ENCODE measurements at regions not wholly inside any gene's neighbourhood (a gene's known extent, or its start where the extent isn't known, plus 50 kb on each side); places are given as distances from the start of the nearest gene placed in this dataset.

DNA sequence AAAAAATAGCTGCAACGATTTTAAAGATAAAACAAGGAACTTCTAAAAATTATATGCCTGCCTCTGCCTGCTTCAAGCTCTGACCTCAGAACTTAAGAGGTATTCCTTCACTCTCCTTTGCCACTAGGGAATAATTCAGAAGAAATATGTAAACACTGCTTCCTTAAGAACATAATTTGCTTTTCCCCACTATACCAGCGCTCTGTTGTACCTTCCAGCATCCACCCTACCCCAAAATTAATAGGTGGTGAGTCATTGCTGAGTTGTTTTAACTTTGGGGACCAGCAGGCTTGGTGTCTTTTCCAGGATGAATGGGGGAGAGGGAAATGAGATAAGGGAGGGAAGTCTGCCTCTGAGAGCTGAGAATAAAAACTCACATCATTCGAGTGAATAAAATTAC is 107.7 kb upstream of the ATXN1 start:
- no peak overlapping the region for H3K27ac ChIP-seq (ENCODE audit: low read depth in 2 of 2, low read length in 1 of 2)
- H3K4me3 ChIP-seq (ENCODE audit: low read depth in 2 of 2, low read length in 1 of 2) = no peak overlapping the region
- no peak for DNase-seq
- H3K9me2 ChIP-seq = no peaks in the 10 kb centered on the region
- H4K20me1 ChIP-seq (ENCODE audit: insufficient read depth) = no peaks in the 10 kb centered on the region
- no peaks in the 10 kb centered on the region for H3K27me3 ChIP-seq (ENCODE audit: insufficient read depth)
- no peaks in the 10 kb centered on the region for H3K79me2 ChIP-seq (ENCODE audit: insufficient read depth)
- TF ChIP-seq NFIC (IDR thresholded peaks at IDR 0.05; ENCODE audit: borderline replicate concordance) = no peak
- 0 out of 2 replicates have a peak, but pooled peaks have one; percentile 27 for TF ChIP-seq FOSL2 (IDR thresholded peaks at IDR 0.05; ENCODE audit: borderline replicate concordance, low read depth)
- TF ChIP-seq RFX5 (IDR thresholded peaks at IDR 0.05; ENCODE audit: low read length) = no peak
- no peak for TF ChIP-seq TCF12 (IDR thresholded peaks at IDR 0.05)
- H2AFZ ChIP-seq (ENCODE audit: low read depth) = no peak overlapping the region
- 65% methylated on average over 3 of the region's 3 CpGs for WGBS (ENCODE audit: low lambda C conversion rate)
- no peaks in the 10 kb centered on the region for H3F3A ChIP-seq (replicated peaks; ENCODE audit: insufficient read depth)
- no peak overlapping the region for H3K4me2 ChIP-seq
- ChIA-PET POLR2A (no interaction called here), CTCF (no interaction called here)
- H3K36me3 ChIP-seq (replicated peaks in 1 of 2; ENCODE audit: control insufficient read depth in 1 of 2, insufficient read depth in 2 of 2, low read length in 1 of 2) = no peaks in the 10 kb centered on the region
- H3K4me1 ChIP-seq (ENCODE audit: control insufficient read depth in 1 of 2, insufficient read depth in 2 of 2, low read depth in 1 of 2, low read length in 1 of 2) = 0 out of 4 replicates have a peak, but pooled peaks cover 0 to 6% of the 10 kb centered on the region in 2 experiments
- no peaks in the 10 kb centered on the region for H3K9me3 ChIP-seq
- H3K9ac ChIP-seq = no peak overlapping the region

DNA sequence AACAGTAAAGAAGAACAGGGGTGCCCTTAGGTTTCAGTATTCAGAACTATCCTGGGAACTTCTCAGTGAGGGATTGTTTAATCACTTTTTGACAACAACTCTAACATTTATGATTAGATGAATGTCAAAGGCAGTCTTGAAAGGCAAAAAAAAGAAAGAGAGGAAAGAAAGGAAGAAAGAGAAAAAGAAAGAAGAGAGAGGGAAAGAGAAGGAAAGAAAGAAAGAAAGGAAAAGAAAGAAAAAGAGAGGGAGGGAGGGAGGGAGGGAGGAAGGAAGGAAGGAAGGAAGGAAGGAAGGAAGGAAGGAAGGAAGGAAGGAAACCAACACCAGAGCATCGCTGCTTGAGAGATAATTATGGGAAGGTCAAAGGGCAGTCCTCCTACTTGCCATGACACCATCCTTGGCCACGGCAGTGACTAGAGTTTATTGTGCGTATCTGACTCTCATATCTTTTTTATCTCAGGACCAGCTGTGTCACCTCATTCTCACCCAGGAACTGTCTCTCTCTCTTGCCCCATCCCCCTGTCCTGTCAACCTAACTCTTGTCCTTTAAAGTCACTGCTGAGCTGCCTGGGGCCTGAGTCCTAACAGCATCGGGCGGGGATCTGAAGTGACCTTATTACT is 96.8 kb upstream of the ATXN1 start:
- POLR2A ChIA-PET = no interaction called here
- WGBS (ENCODE audit: low lambda C conversion rate) = 91% methylated on average over 5 of the region's 5 CpGs
- no peak overlapping the region for H3K27ac ChIP-seq (ENCODE audit: low read depth in 2 of 2, low read length in 1 of 2)

More for the DNA sequence above, 96.8 kb upstream of the ATXN1 start:
- no peak for TF ChIP-seq JUND (IDR thresholded peaks at IDR 0.05)
- TF ChIP-seq FOSL2 (IDR thresholded peaks at IDR 0.05; ENCODE audit: borderline replicate concordance, low read depth) = no peak
- TF ChIP-seq, protein P1, sequence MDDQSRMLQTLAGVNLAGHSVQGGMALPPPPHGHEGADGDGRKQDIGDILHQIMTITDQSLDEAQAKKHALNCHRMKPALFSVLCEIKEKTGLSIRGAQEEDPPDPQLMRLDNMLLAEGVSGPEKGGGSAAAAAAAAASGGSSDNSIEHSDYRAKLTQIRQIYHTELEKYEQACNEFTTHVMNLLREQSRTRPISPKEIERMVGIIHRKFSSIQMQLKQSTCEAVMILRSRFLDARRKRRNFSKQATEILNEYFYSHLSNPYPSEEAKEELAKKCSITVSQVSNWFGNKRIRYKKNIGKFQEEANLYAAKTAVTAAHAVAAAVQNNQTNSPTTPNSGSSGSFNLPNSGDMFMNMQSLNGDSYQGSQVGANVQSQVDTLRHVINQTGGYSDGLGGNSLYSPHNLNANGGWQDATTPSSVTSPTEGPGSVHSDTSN (IDR thresholded peaks at IDR 0.05) = no peak
- no peak for TF ChIP-seq SIN3A (IDR thresholded peaks at IDR 0.05; ENCODE audit: borderline replicate concordance, low read depth, low read length)
- TF ChIP-seq, protein P2, sequence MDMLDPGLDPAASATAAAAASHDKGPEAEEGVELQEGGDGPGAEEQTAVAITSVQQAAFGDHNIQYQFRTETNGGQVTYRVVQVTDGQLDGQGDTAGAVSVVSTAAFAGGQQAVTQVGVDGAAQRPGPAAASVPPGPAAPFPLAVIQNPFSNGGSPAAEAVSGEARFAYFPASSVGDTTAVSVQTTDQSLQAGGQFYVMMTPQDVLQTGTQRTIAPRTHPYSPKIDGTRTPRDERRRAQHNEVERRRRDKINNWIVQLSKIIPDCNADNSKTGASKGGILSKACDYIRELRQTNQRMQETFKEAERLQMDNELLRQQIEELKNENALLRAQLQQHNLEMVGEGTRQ (IDR thresholded peaks at IDR 0.05; ENCODE audit: borderline replicate concordance, low read depth, low read length) = no peak
- TF ChIP-seq, protein P3, sequence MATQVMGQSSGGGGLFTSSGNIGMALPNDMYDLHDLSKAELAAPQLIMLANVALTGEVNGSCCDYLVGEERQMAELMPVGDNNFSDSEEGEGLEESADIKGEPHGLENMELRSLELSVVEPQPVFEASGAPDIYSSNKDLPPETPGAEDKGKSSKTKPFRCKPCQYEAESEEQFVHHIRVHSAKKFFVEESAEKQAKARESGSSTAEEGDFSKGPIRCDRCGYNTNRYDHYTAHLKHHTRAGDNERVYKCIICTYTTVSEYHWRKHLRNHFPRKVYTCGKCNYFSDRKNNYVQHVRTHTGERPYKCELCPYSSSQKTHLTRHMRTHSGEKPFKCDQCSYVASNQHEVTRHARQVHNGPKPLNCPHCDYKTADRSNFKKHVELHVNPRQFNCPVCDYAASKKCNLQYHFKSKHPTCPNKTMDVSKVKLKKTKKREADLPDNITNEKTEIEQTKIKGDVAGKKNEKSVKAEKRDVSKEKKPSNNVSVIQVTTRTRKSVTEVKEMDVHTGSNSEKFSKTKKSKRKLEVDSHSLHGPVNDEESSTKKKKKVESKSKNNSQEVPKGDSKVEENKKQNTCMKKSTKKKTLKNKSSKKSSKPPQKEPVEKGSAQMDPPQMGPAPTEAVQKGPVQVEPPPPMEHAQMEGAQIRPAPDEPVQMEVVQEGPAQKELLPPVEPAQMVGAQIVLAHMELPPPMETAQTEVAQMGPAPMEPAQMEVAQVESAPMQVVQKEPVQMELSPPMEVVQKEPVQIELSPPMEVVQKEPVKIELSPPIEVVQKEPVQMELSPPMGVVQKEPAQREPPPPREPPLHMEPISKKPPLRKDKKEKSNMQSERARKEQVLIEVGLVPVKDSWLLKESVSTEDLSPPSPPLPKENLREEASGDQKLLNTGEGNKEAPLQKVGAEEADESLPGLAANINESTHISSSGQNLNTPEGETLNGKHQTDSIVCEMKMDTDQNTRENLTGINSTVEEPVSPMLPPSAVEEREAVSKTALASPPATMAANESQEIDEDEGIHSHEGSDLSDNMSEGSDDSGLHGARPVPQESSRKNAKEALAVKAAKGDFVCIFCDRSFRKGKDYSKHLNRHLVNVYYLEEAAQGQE (IDR thresholded peaks at IDR 0.05; ENCODE audit: low read depth, low read length) = no peak
- TF ChIP-seq RCOR1 (IDR thresholded peaks at IDR 0.05; ENCODE audit: low read length) = no peak
- no peak for TF ChIP-seq TAF1 (IDR thresholded peaks at IDR 0.05; ENCODE audit: borderline replicate concordance, low read depth, low read length)
- no peak for TF ChIP-seq FOXM1 (IDR thresholded peaks at IDR 0.05; ENCODE audit: low read depth)
- TF ChIP-seq MXI1 (IDR thresholded peaks at IDR 0.05; ENCODE audit: low read depth, low read length) = no peak
- TF ChIP-seq FOXJ3 (CRISPR knock-in tag; IDR thresholded peaks at IDR 0.05) = no peak
- TF ChIP-seq ELF1 (IDR thresholded peaks at IDR 0.05) = no peak
- TF ChIP-seq EZH2phosphoT487 (IDR thresholded peaks at IDR 0.05; ENCODE audit: borderline replicate concordance, low read depth) = no peak
- Histone ChIP-seq H3K4me2 (no peak overlapping the region), H3K9me2 (no peaks in the 10 kb centered on the region), H3K4me3 (ENCODE audit: low read depth in 2 of 2, low read length in 1 of 2) (no peak overlapping the region), H3K9ac (no peak overlapping the region), H3F3A (replicated peaks; ENCODE audit: insufficient read depth) (no peaks in the 10 kb centered on the region), H3K9me3 (no peaks in the 10 kb centered on the region), H3K27me3 (ENCODE audit: insufficient read depth) (no peaks in the 10 kb centered on the region), H3K36me3 (replicated peaks in 1 of 2; ENCODE audit: control insufficient read depth in 1 of 2, insufficient read depth in 2 of 2, low read length in 1 of 2) (no peaks in the 10 kb centered on the region), H3K4me1 (ENCODE audit: control insufficient read depth in 1 of 2, insufficient read depth in 2 of 2, low read depth in 1 of 2, low read length in 1 of 2) (no peaks in the 10 kb centered on the region), H2AFZ (ENCODE audit: low read depth) (no peak overlapping the region), H4K20me1 (ENCODE audit: insufficient read depth) (no peaks in the 10 kb centered on the region), H3K79me2 (ENCODE audit: insufficient read depth) (no peaks in the 10 kb centered on the region)
- CTCF ChIA-PET = interaction anchor here (1.7 kb wide), 1 partner anchor 87 kb away, joined by 4 read pairs; no protein-coding TSS in a partner anchor
- DNase-seq = no peak
